K562 (cell line): ENCODE measurements at regions not wholly inside any gene's neighbourhood (a gene's known extent, or its start where the extent isn't known, plus 50 kb on each side); places are given as distances from the start of the nearest gene placed in this dataset.

Source experiments
- MYNN ChIP-seq, 2 experiments: sonication (generic); formaldehyde crosslinking in 1 of 2; IDR thresholded peaks; 2 replicates each; pipeline versions ENCODE4 v1.5.0 to v1.6.1; 2016 to 2020; ENCODE audit warnings: antibody characterized with exemption in 1 of 2, missing genetic modification reagents in 1 of 2
- NFE2 ChIP-seq: IDR thresholded peaks from 2 replicates; pipeline ENCODE4 v1.6.1; 2014; ENCODE audit warnings: antibody characterized with exemption, low read depth
- POU5F1 ChIP-seq: fragments of 150-350 bp; IDR thresholded peaks from 2 replicates; pipeline ENCODE4 v1.6.1; 2014; ENCODE audit warnings: borderline replicate concordance, low read length, low read depth, mild to moderate bottlenecking; ENCODE audit not compliant: partially characterized antibody
- RCOR1 ChIP-seq, 2 experiments: IDR thresholded peaks; 2 replicates each; pipeline ENCODE4 v1.6.1; 2012; ENCODE audit warnings: low read depth in 2 of 2, low read length in 2 of 2, borderline replicate concordance in 1 of 2, improper control_type of control experiment in 1 of 2
- ZFP1 ChIP-seq: fragments of 450-650 bp; formaldehyde crosslinking; IDR thresholded peaks from 2 replicates; pipeline ENCODE4 v1.4.0; 2020; ENCODE audit warnings: mild to moderate bottlenecking, mixed read lengths
- ZNF24 ChIP-seq: fragments of 450-650 bp; IDR thresholded peaks from 2 replicates; pipeline ENCODE4 v1.6.1; 2016
- TF ChIP-seq, protein P1 (sequence below), 3 experiments: IDR thresholded peaks in 2 of 3; conservative IDR thresholded peaks in 1 of 3; 2 replicates each; pipeline ENCODE4 v1.5.1; 2011 to 2012; ENCODE audit warnings: low read length in 3 of 3, mild to moderate bottlenecking in 3 of 3, control low read depth in 2 of 3, improper control_type of control experiment in 1 of 3, inconsistent platforms in 1 of 3, low read depth in 1 of 3, mixed read lengths in 1 of 3, moderate library complexity in 1 of 3; ENCODE audit not compliant: insufficient read depth in 2 of 3
- TF ChIP-seq, protein P2 (sequence below): fragments of 250-450 bp; sonication (Bioruptor Pico); IDR thresholded peaks from 2 replicates; pipeline ENCODE4 v1.8.0; 2022; ENCODE audit warnings: inconsistent platforms

DNA sequence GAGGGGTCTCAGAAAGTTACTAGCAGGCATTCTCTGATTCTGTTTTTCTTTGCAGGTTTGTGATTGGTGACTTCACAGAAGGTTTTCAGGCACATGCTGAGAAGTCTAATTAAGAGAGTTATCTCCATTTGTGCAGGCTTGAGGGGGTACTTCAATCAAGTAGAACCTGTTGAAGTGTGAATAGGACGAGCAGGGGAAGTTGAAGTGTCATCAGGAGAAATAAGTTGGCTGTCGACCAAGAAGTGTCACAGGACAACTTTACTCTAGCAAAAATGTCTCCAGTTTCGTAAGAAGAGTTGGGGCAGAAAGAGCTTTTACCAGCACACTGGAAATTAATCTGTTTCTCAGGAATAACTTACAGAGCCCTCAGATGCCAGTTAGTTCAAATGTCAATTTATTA lies 576.5 kb upstream of the SLITRK5 start:
- TF ChIP-seq, protein P1, sequence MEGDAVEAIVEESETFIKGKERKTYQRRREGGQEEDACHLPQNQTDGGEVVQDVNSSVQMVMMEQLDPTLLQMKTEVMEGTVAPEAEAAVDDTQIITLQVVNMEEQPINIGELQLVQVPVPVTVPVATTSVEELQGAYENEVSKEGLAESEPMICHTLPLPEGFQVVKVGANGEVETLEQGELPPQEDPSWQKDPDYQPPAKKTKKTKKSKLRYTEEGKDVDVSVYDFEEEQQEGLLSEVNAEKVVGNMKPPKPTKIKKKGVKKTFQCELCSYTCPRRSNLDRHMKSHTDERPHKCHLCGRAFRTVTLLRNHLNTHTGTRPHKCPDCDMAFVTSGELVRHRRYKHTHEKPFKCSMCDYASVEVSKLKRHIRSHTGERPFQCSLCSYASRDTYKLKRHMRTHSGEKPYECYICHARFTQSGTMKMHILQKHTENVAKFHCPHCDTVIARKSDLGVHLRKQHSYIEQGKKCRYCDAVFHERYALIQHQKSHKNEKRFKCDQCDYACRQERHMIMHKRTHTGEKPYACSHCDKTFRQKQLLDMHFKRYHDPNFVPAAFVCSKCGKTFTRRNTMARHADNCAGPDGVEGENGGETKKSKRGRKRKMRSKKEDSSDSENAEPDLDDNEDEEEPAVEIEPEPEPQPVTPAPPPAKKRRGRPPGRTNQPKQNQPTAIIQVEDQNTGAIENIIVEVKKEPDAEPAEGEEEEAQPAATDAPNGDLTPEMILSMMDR (IDR thresholded peaks at IDR 0.05 in 2 of 3, conservative IDR thresholded peaks at IDR 0.05 in 1 of 3; ENCODE audit: insufficient read depth in 2 of 3, low read depth in 1 of 3, low read length in 3 of 3): no peak
- TF ChIP-seq ZFP1 (CRISPR knock-in tag) (no peak), ZNF24 (no peak), MYNN (IDR thresholded peaks at IDR 0.05) (no peak), MYNN (CRISPR knock-in tag; IDR thresholded peaks at IDR 0.05) (no peak), NFE2 (no peak), RCOR1 (IDR thresholded peaks at IDR 0.05; ENCODE audit: borderline replicate concordance in 1 of 2, low read depth in 2 of 2, low read length in 2 of 2) (no peak), POU5F1 (no peak)
- TF ChIP-seq, protein P2, sequence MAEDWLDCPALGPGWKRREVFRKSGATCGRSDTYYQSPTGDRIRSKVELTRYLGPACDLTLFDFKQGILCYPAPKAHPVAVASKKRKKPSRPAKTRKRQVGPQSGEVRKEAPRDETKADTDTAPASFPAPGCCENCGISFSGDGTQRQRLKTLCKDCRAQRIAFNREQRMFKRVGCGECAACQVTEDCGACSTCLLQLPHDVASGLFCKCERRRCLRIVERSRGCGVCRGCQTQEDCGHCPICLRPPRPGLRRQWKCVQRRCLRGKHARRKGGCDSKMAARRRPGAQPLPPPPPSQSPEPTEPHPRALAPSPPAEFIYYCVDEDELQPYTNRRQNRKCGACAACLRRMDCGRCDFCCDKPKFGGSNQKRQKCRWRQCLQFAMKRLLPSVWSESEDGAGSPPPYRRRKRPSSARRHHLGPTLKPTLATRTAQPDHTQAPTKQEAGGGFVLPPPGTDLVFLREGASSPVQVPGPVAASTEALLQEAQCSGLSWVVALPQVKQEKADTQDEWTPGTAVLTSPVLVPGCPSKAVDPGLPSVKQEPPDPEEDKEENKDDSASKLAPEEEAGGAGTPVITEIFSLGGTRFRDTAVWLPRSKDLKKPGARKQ: no peak
